GM18517 (cell line): ENCODE measurements at regions not wholly inside any gene's neighbourhood (a gene's known extent, or its start where the extent isn't known, plus 50 kb on each side); places are given as distances from the start of the nearest gene placed in this dataset.

Experiments
- ATAC-seq: cut with Tn5 transposase; IDR thresholded peaks from one replicate; pipeline ENCODE4 v1.9.1; 2021; ENCODE audit warnings: mild to moderate bottlenecking, moderate library complexity; ENCODE audit not compliant: unreplicated experiment

DNA sequence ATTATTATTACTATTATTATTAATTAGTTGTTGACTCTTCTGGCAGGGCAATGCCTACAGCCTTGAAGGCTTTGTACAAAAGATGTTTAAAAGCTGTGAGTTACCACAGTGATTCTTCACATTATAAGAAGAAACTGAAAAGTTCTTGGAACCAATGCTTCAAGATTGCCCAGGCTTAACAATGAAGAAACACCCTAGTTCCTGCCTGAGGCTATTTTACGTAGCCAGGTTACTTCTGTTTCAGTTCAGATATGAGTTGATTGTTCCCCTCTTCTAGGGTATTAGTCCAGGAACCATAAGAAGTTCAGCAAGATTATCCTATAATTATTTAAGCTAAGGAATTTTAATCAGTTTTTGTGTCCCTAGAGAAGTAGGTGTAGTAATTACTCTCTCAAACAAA, 154.6 kb upstream of the CDH12 start:
- no peak for ATAC-seq

DNA sequence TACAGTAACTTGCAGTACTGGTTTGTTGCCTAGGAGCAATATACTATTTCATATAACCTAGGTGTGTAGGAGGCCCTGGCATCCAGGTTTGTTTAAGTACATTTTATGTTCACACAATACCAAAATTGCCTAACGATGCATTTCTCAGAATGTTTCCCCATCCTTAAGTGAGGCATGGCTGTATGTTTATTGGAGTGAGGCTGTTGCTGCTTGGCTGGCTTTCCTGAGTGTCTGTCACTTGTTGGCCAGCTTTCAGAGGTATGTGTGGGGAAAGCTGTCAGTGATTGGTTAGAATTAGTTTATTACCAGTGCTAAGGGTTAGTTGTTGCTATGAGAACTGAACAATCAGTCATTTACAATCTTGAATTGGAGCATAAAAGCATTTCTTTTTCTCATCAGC, 154.1 kb upstream of the CDH12 start:
- ATAC-seq: no peak

DNA sequence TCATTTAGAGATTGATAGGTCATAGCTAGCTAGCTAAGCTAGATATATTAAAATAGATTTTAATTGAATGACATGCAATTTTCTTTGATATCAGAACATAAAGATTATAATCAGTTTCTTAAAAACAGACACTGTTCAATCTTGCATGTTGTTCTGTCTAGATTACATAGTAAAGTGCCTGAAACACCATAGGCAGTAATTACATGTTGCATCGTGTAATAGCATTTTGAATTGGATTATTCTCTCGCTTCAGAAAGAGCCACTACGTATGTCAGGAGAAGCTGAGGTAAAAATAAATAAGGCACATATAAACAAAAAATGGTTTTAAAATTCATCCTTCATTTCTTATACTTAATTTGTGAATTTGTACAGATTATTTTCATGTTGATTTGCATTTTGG, 148.0 kb upstream of the CDH12 start:
- ATAC-seq: no peak

DNA sequence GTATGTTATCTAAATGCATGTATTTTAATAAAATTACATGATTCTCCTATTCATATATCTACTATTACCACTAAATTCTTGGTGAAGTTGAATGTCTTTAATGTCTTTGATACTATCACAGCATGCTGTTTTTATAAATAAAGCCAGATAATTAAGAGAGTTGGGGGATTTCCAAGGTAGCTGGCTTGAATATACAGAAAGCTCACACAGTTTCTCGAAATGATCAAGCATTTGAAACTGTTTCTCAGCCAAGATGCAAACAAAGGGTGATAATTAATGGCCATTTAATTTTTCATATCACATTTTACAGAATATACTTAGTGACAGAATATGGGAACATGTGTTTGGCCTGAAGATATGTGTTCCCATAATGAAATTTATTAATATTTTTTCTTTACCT, 145.6 kb upstream of the CDH12 start:
- no peak for ATAC-seq

DNA sequence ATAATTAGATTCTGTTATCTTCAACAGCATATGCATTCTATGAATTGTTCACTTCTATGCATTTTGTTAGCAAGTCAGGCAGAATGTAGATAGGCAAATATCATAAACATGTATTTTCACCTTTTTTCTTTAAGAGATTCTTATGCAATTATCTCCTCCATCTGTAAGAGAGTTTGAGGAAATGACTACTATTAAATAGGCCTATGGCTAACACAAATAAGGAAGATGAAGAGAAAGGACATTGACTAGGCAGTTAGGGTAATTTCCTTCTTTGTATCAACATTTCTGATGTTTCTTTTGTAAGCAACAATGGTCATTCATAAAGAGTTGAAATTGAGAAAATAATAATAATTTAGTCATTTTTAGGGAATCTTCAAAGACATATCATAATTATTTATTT, 145.2 kb upstream of the CDH12 start:
- no peak for ATAC-seq

DNA sequence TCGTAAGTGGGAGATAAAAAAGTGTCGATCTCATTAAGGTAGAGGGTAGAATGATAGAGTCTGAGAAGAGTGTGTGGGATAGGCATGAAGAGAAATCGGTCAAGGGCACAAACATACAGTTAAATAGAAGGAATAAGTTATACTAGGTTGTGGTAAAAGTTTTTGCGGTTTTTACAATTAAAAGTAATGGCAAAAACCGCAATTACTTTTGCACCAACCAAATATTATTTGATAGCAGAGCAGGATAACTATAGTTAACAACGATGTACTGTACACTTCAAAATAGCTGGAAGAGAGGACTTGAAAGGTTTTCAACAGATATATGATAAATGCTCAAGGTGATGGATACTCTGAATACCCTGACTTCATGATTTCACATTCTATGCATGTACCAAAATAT, 135.8 kb upstream of the CDH12 start:
- ATAC-seq: no peak

DNA sequence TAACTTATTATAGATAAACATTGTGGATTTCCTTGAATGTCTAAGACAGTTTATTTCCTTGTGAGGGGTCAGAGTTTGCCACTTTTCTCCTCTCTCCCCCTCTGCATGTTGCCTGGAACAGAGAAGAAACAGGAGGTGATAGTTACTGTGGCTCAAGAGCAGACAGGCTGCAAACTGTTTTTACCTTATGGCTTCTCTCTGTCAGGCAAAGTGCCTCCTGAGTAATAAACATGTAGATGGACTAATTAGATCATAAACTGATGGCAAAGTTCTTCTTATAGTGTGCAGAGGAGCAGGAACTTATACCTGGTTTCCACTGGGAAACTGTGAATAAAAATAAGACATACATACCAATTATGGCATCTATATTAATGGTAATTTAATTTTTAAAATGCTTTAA, 133.1 kb upstream of the CDH12 start:
- ATAC-seq: no peak

DNA sequence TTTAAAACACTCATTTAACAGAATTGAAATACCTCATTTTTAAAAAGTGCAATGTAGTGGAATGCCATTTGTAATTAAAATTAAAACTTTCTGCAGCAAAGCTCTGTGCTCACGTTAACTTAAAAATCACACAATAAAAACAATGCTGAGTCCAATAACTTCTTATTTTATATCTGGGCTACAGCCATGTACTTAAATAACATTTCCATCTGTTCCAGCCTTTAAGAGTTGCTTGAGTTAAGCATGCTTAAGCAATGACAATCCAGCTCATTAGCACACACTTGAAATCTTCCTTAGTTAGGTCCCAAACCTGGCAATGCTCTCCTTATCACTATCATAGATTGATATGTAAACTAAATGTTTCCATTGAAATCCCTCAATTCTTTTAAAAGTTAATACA, 132.3 kb upstream of the CDH12 start:
- no peak for ATAC-seq

DNA sequence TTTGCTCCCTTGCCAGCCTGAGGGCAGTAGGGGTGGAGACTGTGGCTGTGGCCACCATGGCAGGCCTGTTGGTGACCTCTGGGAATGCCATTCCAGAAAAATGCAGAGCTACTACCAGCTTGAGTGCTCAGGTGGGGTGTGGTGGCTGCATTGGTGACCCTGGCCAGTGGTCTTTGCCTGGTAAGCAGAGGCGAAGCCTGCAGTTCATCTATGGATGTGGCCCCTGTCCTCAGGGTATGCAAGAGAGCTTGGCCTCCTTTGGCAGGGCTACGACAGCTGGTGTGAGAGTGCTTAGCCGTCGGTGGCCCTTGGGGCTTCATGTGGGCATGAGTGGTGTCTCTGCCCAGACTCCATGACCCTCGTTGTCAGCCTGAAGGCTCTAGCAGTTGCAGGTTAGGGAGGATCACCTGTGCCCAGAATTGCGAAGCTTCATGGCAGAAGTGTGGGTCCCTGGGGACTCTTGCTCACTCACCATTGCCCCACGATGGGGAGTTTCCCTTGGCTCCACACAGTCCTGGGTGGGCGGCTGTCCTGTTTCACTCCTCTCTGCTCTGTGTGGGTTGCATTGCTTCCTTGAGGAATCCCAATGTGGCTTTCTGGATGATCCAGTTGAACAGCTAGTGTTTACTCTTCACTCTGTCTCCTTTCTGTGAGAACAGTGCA, 117.9 kb upstream of the CDH12 start:
- no peak for ATAC-seq

DNA sequence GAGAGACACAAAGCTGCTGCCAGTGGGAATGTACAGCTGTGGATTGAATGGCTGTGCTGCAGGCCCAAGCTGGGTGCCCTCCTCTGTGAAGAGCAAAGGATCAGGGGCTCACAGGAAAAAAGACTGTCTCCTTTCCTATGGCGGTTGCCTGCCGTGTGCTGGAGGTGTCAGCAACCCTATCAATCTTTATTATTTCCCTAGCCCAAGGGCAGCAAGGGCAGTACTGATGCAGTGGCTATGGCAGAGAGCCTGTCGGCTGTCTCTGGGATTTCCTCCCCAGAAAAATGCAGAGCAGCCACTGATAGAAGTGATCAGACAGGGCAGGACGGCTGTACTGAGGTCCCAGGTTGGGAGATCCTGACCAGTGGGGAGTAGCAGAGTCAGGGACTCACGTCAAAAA, 117.3 kb upstream of the CDH12 start:
- no peak for ATAC-seq

DNA sequence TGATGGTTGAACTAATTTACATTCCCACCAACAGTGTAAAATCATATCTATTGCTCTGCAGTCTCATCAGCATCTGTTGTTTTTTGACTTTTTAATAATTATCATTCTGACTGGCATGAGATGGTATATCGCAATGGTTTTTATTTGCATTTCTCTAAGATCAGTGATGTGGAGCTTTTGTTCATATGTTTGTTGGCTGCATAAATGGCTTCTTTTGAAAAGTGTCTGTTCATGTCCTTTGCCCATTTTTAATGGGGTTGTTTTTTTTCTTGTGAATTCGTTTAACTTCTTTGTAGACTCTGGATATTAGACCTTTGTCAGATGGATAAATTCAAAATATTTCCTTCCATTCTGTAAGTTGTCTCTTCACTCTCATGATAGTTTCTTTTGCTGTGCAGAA, 115.2 kb upstream of the CDH12 start:
- ATAC-seq: no peak

DNA sequence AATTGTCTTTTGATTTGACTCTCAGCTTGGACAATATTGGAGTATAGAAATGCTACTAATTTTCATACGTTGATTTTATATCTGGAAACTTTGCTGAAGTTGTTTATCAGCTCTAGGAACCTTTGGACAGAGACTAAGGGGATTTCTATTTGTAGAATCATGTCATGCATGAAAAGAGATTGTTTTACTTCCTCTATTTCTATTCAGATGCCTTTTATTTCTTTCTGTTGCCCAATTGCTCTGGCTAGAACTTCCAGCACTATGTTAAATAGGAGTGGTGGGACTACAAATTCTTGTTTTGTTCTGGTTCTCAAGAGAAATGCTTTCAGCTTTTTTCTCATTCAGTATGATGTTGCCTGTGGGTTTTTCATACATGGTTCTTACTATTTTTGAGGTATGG, 112.8 kb upstream of the CDH12 start:
- ATAC-seq: no peak

DNA sequence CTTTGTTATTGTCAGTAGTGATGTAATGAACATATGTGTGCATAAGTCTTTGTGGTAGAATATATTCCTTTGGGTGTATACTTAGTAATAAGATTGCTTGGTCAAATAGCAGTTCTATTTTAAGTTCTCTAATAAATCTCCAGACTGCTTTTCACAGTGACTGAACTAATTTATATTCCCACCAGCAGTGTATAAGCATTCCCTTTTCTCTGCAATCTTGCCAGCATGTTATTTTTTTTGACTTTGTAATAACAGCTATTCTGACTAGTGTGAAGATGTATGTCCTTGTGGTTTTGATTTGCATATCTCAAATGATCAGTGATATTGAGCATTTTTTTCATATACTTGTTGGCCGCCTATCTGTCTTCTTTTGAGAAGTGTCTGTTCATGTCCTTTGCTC, 111.5 kb upstream of the CDH12 start:
- no peak for ATAC-seq

DNA sequence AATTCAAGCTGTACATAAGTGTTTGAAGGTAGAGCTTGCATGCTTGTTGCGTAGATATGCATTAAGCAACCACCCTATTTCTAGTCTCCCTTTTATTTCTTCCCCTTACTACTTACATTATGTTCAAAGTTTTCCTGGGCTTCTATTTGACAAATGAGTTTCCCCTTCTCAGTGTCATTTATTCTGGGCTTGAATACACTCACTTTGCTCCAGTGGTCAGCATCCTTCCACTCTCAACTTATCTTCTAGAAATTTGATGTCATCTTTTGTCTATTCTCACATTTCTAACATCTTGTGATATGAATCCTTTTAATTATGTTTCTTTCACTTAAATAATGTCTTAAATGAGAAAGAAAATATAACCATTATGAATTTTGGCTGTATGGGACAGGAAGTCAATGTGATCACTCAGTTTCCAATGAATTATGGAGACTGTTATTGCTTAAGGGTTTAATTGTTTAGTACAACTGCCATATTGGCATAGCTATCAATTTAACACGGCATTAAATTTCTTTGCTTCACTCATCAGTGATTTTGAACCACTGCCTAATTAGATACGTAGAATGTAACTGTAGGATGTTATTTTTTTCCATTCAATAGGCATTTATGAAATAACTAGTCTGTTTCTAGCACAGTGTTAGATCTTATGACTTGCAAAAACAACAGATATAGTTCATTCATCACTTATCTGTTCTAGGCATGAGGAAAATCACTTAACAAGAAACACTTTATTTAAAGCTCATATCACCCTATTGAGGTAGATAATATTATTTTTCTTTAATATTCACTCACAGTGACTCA, 105.5 kb upstream of the CDH12 start:
- no peak for ATAC-seq

DNA sequence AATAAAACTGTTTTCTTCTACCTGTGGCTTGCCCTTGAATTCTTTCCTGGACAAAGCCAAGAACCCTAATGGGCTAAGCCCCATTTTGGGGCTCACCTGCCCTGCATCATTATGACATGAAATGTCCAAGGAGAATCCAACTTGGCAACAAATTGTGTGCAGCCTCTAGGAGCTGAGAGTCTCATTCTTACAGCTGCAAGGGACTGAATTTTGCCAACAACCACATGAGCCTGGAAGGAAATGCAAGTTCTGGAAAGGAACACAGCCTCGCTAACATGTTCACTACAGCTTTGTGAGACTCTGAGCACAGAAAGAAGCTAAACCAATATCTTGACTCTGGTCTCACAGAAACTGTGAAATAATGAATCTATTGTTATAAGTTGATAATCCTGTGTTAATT, 94.8 kb upstream of the CDH12 start:
- no peak for ATAC-seq

DNA sequence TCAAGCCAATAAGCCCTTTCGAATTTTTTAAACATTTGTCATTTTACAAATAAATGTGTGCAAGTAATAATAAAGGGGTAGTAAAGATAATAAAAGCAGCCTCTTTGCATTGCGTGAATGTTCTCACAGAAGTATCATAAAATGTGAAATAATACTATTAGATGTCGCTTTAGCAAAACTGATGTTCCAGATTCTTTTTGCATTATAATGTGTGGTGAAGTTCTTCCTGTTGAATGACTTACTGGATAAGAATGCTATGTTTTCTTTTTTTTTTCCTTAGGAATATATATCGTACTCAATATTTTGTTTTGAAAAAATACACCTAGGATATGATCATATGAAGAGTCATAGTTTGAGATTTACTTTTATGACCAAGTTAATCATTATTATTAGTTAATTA, 85.2 kb upstream of the CDH12 start:
- no peak for ATAC-seq

DNA sequence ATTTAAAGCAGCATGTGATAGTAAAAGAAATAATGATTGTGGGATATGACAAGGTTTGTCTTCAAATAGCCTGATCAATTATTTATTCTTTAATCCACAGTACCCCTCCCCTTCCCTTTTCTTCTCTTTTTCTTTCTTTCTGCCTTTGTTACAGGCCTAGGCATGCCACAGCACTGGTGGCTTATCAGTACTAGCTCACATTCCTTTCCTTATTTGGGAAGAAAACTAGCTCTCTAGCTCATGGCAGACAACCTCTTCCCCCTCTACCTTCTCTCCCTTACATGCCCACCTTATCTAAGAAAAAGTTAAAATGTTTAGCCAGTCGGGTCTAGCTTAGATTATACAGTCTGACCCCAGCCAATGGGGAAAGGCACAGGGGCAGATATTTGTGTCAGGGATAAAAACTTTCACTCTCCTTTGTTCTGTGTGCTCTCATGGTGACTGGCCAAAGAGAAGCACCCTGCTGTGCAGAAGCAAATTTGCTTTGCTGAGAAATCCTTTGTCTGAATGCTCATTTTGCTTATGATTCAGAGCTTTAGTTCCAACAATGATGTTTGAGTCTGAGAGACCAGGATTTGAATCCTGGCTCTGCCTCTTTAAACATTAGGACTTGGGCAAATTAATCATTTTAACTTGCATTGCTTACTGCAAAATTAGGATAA, 75.8 kb upstream of the CDH12 start:
- no peak for ATAC-seq

DNA sequence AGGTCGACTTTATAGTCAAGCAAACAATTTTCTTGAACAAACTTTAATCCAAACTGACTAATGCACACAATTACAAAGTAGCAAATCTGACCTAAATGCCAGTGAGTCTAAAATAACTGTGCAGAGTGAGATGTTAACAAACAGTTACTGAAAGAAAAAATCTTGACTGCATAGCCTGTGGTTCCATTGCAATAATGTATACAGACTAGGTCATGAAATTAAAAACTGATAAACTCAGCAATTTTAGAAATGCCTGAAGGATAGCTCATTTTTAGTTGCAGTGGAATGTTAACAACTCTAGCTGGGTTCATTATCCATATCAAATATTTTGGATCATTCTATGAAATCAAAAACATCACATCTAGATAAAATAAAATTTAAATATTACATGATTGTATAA, 73.4 kb upstream of the CDH12 start:
- no peak for ATAC-seq

DNA sequence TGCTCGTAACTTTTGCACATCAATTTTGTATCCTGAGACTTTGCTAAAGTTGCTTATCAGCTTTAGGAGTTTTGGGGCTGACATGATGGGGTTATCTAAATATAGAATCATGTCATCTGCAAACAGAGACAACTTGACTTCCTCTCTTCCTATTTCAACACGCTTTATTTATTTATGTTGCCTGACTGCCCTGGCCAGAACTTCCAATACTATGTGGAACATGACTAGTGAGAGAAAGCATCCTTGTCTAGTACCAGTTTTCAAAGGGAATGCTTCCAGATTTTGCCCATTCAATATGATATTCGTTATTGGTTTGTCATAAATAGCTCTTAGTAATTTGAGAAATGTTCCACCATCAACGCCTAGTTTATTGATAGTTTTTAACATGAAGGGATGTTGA, 65.4 kb upstream of the CDH12 start:
- no peak for ATAC-seq

DNA sequence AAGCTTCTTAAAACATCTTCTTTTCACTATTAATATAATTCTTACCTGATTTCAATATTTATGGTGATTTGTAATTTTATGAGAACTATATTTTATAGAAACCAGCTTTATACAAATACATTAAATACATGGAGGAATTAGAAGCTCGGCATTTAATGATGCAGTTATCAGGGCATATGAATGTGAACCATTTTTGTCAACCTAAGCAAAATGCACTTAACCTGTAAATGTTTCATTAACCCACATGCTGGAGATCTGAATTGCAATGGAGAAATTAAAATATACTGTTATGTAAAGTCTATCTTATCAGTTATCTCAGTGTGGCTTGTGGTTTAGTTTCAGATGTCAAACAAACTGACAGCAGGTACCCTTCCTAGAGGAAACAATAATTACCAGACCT, 63.2 kb upstream of the CDH12 start:
- ATAC-seq: no peak

DNA sequence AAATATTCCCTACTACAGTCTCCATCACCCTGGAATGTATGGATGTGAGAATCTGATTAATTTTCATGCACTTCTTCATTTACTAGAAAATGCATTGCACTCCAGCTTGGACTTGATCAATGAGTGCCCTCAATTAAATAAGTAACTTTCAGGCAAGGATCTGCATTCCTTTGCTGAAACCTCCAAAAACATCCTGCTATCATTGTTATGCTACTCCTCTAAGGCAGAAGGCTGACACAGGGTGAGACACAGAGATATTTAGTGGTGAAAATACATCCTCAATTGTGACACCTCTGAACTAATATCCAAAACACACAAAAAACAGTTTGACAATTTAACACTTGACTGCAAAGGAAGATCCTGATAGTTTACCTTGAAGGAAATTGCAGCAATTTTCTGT, 57.9 kb upstream of the CDH12 start:
- no peak for ATAC-seq

DNA sequence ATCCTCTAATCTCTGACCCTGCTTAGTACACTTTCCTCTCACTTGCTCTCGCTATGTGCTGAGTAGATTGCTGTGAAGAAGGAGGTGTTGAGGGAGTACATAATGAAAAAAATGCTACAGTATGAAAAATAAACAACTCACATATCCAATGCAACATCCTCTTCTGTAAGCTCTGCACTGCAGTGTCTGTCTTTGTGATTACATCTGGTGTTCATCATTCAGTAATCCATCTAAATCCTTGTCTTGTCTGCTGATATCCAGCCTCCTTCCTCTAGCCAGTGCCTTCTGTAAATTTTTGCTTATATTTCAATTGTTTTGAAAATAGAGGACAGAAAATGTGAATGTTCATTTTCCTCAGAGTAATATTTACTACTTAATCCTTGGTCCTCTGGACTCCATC, 57.4 kb upstream of the CDH12 start:
- ATAC-seq: no peak
